ENCODE measurements at regions not wholly inside any gene's neighbourhood (a gene's known extent, or its start where the extent isn't known, plus 50 kb on each side); places are given as distances from the start of the nearest gene placed in this dataset.

- intact Hi-C loops (cut with micrococcal nuclease; ENCODE audit: unreplicated experiment) = loop anchor here (5.0 kb wide), 2 partner anchors 50 to 255 kb away; no protein-coding TSS in a partner anchor
Measured at GRCh38 chr5:88142636-88142885, 126.1 kb downstream of the TMEM161B start.

GRCh38 chr5:88140856-88141752, 127.5 kb downstream of the TMEM161B start:
- Mint-ChIP-seq H3K36me3 (ENCODE audit: insufficient read depth, unreplicated experiment) (no peaks in the 10 kb centered on the region), H3K9me3 (ENCODE audit: unreplicated experiment) (no peaks in the 10 kb centered on the region), H3K27me3 (ENCODE audit: insufficient read depth, unreplicated experiment) (peaks cover 2% of the 10 kb centered on the region), H3K4me3 (ENCODE audit: unreplicated experiment) (no peak overlapping the region), H3K27ac (ENCODE audit: unreplicated experiment) (no peak overlapping the region), H3K4me1 (ENCODE audit: low read depth, unreplicated experiment) (no peaks in the 10 kb centered on the region)
- ChIA-PET POLR2A (interaction anchor here (0.6 kb wide), 1 partner anchor 728 kb away, joined by 5 read pairs; no protein-coding TSS in a partner anchor), CTCF (interaction anchor here (0.6 to 0.8 kb wide), 8 partner anchors 43 to 741 kb away, joined by 3 to 9 read pairs (median 4); partner anchors contain the start of gene TMEM161B)
- intact Hi-C loops (cut with micrococcal nuclease; ENCODE audit: unreplicated experiment) = loop anchor here (1.0 to 5.0 kb wide), 8 partner anchors 28 to 550 kb away; partner anchors contain the start of gene TMEM161B
- Histone ChIP-seq H3K4me1 (no peaks in the 10 kb centered on the region; the same call in 1 of the 2 replicates), H3K36me3 (ENCODE audit: control insufficient read depth, insufficient read depth, low read length) (no peaks in the 10 kb centered on the region), H3K4me3 (ENCODE audit: low read depth, low read length) (peak overlapping the region; percentile 52), H3K9me3 (no peaks in the 10 kb centered on the region), H3K27me3 (replicated peaks; ENCODE audit: control insufficient read depth, insufficient read depth, low read length) (no peaks in the 10 kb centered on the region)
- peak; percentile 97 to 98 for DNase-seq
- TF ChIP-seq CTCF (IDR thresholded peaks at IDR 0.05; ENCODE audit: insufficient read depth in 1 of 2, low read depth in 1 of 2, low read length in 1 of 2, severe bottlenecking in 1 of 2, unreplicated experiment in 1 of 2) = peak; percentile 69 to 84
- BruUV-seq (replicated peaks) = no TSS peak

More at GRCh38 chr5:88142636-88142885, 126.1 kb downstream of the TMEM161B start:
- Histone ChIP-seq H3K4me3 (ENCODE audit: low read depth, low read length) (peak overlapping the region; percentile 40), H3K9me3 (no peaks in the 10 kb centered on the region), H3K4me1 (no peaks in the 10 kb centered on the region; the same call in 1 of the 2 replicates), H3K36me3 (ENCODE audit: control insufficient read depth, insufficient read depth, low read length) (no peaks in the 10 kb centered on the region), H3K27me3 (replicated peaks; ENCODE audit: control insufficient read depth, insufficient read depth, low read length) (no peaks in the 10 kb centered on the region)
- no peak overlapping the region for H3K27ac Mint-ChIP-seq (ENCODE audit: unreplicated experiment)
- ChIA-PET CTCF (no interaction called here), POLR2A (no interaction called here)
- DNase-seq = no peak
- no peaks in the 10 kb centered on the region for H3K4me1 Mint-ChIP-seq (ENCODE audit: low read depth, unreplicated experiment)
- BruUV-seq (replicated peaks) = no TSS peak
- H3K9me3 Mint-ChIP-seq (ENCODE audit: unreplicated experiment) = no peaks in the 10 kb centered on the region
- H3K27me3 Mint-ChIP-seq (ENCODE audit: insufficient read depth, unreplicated experiment) = peaks cover 2% of the 10 kb centered on the region
- no peak overlapping the region for H3K4me3 Mint-ChIP-seq (ENCODE audit: unreplicated experiment)
- H3K36me3 Mint-ChIP-seq (ENCODE audit: insufficient read depth, unreplicated experiment) = no peaks in the 10 kb centered on the region
- TF ChIP-seq CTCF (IDR thresholded peaks at IDR 0.05; ENCODE audit: insufficient read depth in 1 of 2, low read depth in 1 of 2, low read length in 1 of 2, severe bottlenecking in 1 of 2, unreplicated experiment in 1 of 2) = no peak

- Mint-ChIP-seq H3K27me3 (ENCODE audit: insufficient read depth, unreplicated experiment) (peaks cover 2% of the 10 kb centered on the region), H3K4me1 (ENCODE audit: low read depth, unreplicated experiment) (no peaks in the 10 kb centered on the region), H3K9me3 (ENCODE audit: unreplicated experiment) (no peaks in the 10 kb centered on the region), H3K27ac (ENCODE audit: unreplicated experiment) (no peak overlapping the region), H3K36me3 (ENCODE audit: insufficient read depth, unreplicated experiment) (no peaks in the 10 kb centered on the region), H3K4me3 (ENCODE audit: unreplicated experiment) (no peak overlapping the region)
- DNase-seq = peak in 1 of 2 experiments; percentile 59
- no TSS peak for BruUV-seq (replicated peaks)
- ChIA-PET POLR2A (no interaction called here), CTCF (interaction anchor here (0.7 to 0.8 kb wide), 3 partner anchors 50 to 109 kb away, joined by 3 to 4 read pairs (median 4); no protein-coding TSS in a partner anchor)
- TF ChIP-seq CTCF (IDR thresholded peaks at IDR 0.05; ENCODE audit: insufficient read depth in 1 of 2, low read depth in 1 of 2, low read length in 1 of 2, severe bottlenecking in 1 of 2, unreplicated experiment in 1 of 2) = no peak
- peak overlapping the region; percentile 52 for H3K4me3 ChIP-seq (ENCODE audit: low read depth, low read length)
- intact Hi-C loops (cut with micrococcal nuclease; ENCODE audit: unreplicated experiment) = loop anchor here (2.0 to 5.0 kb wide), 4 partner anchors 28 to 550 kb away; no protein-coding TSS in a partner anchor
- H3K27me3 ChIP-seq (replicated peaks; ENCODE audit: control insufficient read depth, insufficient read depth, low read length) = no peaks in the 10 kb centered on the region
- H3K36me3 ChIP-seq (ENCODE audit: control insufficient read depth, insufficient read depth, low read length) = no peaks in the 10 kb centered on the region
- no peaks in the 10 kb centered on the region for H3K9me3 ChIP-seq
- no peaks in the 10 kb centered on the region; the same call in 1 of the 2 replicates for H3K4me1 ChIP-seq
Measured at GRCh38 chr5:88140396-88140855, 128.2 kb downstream of the TMEM161B start.
